ENCODE measurements at regions not wholly inside any gene's neighbourhood (a gene's known extent, or its start where the extent isn't known, plus 50 kb on each side); places are given as distances from the start of the nearest gene placed in this dataset.

DNA sequence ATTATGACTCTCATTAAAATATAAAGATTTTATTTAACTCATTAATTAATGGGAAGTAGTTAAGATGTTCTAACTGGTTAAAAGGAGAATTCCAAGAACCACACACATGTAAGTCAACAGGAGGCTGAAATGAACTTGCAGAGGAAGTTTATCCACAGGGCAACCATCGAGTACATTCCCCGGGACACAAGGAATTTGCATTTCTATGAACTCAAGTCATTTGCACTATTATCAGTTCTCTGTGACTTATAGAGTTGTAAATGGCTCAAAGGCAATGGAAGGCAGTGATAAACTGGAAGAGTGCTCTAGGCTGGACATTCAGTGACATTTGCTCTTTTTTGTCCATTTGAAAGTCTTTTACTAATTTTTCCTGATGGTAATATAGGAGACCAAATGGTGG is 97.4 kb downstream of the SNX5 start:
- no peaks in the 10 kb centered on the region for H3K36me3 ChIP-seq
- H3K4me1 ChIP-seq: peaks cover 0 to 30% of the 10 kb centered on the region in 2 donors
- no peak for DNase-seq (ENCODE audit: low spot score)
- no peaks in the 10 kb centered on the region for H3K27me3 ChIP-seq
- no peak overlapping the region for H3K4me3 ChIP-seq
- no peaks in the 10 kb centered on the region for H3K9me3 ChIP-seq
- no peak overlapping the region for H3K27ac ChIP-seq
- no peak for TF ChIP-seq CTCF (IDR thresholded peaks at IDR 0.05)

DNA sequence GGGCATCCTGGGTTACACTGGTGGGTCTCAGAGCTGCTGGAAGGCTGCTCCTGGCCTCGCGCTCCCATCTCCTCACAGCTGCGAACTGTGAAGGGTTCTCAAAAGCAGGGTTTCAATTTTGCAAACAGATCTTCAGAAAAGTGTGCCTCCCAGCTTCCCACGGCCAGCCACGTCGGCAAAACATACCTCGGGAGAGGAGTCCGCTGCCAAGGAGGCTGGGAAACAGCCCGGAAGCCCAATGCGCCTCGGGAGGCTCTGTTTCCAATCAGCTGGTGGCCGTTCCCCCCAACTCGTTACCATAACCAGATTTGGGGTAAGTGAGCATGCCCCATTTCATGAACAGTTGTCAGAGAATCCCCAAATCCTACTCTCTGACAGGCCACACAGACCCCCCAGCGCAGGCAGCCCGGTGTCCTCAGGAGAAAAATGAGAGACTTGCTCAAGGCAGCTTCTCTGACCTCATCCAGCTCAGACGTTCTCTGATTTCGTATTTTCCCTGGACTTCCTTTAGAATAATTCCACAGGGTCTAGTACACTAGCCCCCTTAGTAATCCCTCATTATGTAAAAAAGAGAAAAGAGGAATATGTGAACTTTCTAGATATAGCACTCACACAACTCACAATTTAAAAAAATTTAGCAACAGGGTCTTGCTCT is 98.4 kb downstream of the SNX5 start:
- DNase-seq (ENCODE audit: low spot score): no peak
- no peaks in the 10 kb centered on the region for H3K36me3 ChIP-seq
- no peaks in the 10 kb centered on the region for H3K27me3 ChIP-seq
- H3K4me1 ChIP-seq: peaks cover 0 to 20% of the 10 kb centered on the region in 2 donors
- no peak for TF ChIP-seq CTCF (IDR thresholded peaks at IDR 0.05)
- peak overlapping the region in 1 of 2 donors; percentile 11 for H3K4me3 ChIP-seq
- peak overlapping the region in 1 of 2 donors; percentile 30 for H3K27ac ChIP-seq
- no peaks in the 10 kb centered on the region for H3K9me3 ChIP-seq

- Histone ChIP-seq H3K4me3 (no peak overlapping the region), H3K27me3 (no peaks in the 10 kb centered on the region), H3K9me3 (no peaks in the 10 kb centered on the region), H3K27ac (no peak overlapping the region), H3K4me1 (peaks cover 0 to 13% of the 10 kb centered on the region in 2 donors), H3K36me3 (no peaks in the 10 kb centered on the region)
- no peak for DNase-seq (ENCODE audit: low spot score)
- TF ChIP-seq CTCF (IDR thresholded peaks at IDR 0.05): no peak
These were observed 99.1 kb downstream of the SNX5 start for GRCh38 chr20:17869295-17869994.

DNA sequence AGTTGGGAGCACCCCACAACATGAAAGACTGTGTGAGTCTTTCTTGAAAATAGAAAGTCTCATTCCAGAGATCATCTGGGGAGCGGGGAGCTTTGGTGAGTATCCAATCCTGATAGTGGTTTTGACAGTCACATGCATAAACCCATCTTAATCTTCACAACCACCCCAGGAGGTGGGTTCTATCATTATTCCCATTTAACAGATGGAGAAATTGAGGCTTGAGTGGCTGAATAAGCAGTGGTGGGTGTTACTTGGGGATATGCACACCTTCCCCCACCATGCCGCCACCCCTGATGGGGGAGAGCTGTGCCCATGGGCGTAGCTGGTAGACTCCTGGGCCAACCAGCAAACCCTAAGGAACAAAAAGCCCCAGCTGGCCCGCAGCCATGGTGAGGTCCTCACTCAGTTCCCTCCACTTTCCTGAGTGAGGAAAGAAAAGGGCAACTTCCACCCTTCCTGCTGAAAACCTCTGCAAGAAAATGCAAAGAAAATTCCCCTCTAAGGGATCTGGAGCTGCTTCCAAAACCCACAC is 99.8 kb downstream of the SNX5 start:
- Histone ChIP-seq H3K27ac (no peak overlapping the region), H3K9me3 (no peaks in the 10 kb centered on the region), H3K4me1 (peaks cover 0 to 12% of the 10 kb centered on the region in 2 donors), H3K27me3 (no peaks in the 10 kb centered on the region), H3K4me3 (no peak overlapping the region), H3K36me3 (no peaks in the 10 kb centered on the region)
- no peak for DNase-seq (ENCODE audit: low spot score)
- TF ChIP-seq CTCF (IDR thresholded peaks at IDR 0.05): no peak

DNA sequence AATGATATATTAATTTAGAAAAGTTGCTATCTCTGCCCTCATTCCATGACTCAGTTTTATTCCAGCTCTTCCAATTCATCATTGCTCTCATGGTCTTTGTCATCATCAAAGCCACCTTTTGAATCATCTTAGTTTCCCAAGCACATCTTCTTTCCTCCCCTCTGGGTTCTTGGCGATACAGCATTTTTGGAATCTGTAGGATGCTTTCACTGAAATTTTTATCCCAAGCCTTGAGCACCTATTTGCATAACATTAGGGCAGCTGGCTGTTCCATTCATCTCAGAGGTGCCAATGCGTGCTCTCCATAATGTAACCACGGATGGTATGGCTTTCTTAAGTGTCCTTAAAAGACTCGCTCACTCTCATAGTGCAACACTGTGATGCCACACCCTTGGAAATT is 100.4 kb downstream of the SNX5 start:
- Histone ChIP-seq H3K27ac (no peak overlapping the region), H3K36me3 (no peaks in the 10 kb centered on the region), H3K4me3 (no peak overlapping the region), H3K4me1 (peaks cover 0 to 12% of the 10 kb centered on the region in 2 donors), H3K27me3 (no peaks in the 10 kb centered on the region), H3K9me3 (no peaks in the 10 kb centered on the region)
- DNase-seq (ENCODE audit: low spot score): no peak
- TF ChIP-seq CTCF (IDR thresholded peaks at IDR 0.05): no peak

All from right atrium auricular region (tissue), 2 donors.